ENCODE measurements at regions not wholly inside any gene's neighbourhood (a gene's known extent, or its start where the extent isn't known, plus 50 kb on each side); places are given as distances from the start of the nearest gene placed in this dataset.
"Not testable (repeated sequence)": the region's sequence is repeated elsewhere in the genome, so short reads cannot be mapped to it uniquely, and the experiment has no call there.

- DNase-seq (ENCODE audit: extremely low read depth, insufficient read length), result no peak
- Histone ChIP-seq H3K27me3 (replicated peaks; ENCODE audit: control insufficient read depth, insufficient read depth, low read length) (no peaks in the 10 kb centered on the region), H3K4me3 (replicated peaks; ENCODE audit: low read depth, low read length) (no peak overlapping the region), H3K36me3 (ENCODE audit: control insufficient read depth, insufficient read depth, low read length) (no peaks in the 10 kb centered on the region)
- TF ChIP-seq, protein P1, sequence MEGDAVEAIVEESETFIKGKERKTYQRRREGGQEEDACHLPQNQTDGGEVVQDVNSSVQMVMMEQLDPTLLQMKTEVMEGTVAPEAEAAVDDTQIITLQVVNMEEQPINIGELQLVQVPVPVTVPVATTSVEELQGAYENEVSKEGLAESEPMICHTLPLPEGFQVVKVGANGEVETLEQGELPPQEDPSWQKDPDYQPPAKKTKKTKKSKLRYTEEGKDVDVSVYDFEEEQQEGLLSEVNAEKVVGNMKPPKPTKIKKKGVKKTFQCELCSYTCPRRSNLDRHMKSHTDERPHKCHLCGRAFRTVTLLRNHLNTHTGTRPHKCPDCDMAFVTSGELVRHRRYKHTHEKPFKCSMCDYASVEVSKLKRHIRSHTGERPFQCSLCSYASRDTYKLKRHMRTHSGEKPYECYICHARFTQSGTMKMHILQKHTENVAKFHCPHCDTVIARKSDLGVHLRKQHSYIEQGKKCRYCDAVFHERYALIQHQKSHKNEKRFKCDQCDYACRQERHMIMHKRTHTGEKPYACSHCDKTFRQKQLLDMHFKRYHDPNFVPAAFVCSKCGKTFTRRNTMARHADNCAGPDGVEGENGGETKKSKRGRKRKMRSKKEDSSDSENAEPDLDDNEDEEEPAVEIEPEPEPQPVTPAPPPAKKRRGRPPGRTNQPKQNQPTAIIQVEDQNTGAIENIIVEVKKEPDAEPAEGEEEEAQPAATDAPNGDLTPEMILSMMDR (IDR thresholded peaks at IDR 0.05; ENCODE audit: insufficient read depth, low read length, poor library complexity, severe bottlenecking), result no peak
These were observed 297.2 kb downstream of the MED10 start for GRCh38 chr5:6080930-6081726.

DNA sequence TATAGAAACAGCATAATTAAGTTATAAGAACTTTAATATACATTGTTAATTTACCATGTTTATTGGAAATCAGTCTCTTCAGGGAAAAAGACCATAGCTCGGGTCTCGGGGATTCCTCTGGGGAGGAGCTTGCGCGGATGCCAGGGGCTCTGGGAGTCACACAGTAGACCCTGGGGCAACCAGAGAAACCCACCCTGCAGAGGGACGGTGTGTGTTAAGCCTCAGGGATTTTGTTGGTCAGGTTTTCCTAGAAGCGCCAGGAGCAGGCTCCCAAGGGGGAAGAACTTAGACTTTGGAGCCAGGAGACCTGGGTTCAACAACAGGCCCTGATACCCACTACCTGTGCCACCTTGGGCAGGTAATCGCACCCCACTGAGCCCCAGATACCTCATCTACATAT, 297.9 kb downstream of the MED10 start:
- H3K36me3 ChIP-seq (ENCODE audit: control insufficient read depth, insufficient read depth, low read length), result no peaks in the 10 kb centered on the region
- no peaks in the 10 kb centered on the region for H3K27me3 ChIP-seq (replicated peaks; ENCODE audit: control insufficient read depth, insufficient read depth, low read length)
- TF ChIP-seq, protein P1 (IDR thresholded peaks at IDR 0.05; ENCODE audit: insufficient read depth, low read length, poor library complexity, severe bottlenecking), result no peak
- H3K4me3 ChIP-seq (replicated peaks; ENCODE audit: low read depth, low read length), result no peak overlapping the region
- no peak for DNase-seq (ENCODE audit: extremely low read depth, insufficient read length)

GRCh38 chr5:6078881-6079280, 299.5 kb downstream of the MED10 start:
- Histone ChIP-seq H3K27me3 (replicated peaks; ENCODE audit: control insufficient read depth, insufficient read depth, low read length) (no peaks in the 10 kb centered on the region), H3K4me3 (replicated peaks; ENCODE audit: low read depth, low read length) (no peak overlapping the region), H3K36me3 (ENCODE audit: control insufficient read depth, insufficient read depth, low read length) (no peaks in the 10 kb centered on the region)
- DNase-seq (ENCODE audit: extremely low read depth, insufficient read length), result no peak
- TF ChIP-seq, protein P1 (IDR thresholded peaks at IDR 0.05; ENCODE audit: insufficient read depth, low read length, poor library complexity, severe bottlenecking), result no peak

DNA sequence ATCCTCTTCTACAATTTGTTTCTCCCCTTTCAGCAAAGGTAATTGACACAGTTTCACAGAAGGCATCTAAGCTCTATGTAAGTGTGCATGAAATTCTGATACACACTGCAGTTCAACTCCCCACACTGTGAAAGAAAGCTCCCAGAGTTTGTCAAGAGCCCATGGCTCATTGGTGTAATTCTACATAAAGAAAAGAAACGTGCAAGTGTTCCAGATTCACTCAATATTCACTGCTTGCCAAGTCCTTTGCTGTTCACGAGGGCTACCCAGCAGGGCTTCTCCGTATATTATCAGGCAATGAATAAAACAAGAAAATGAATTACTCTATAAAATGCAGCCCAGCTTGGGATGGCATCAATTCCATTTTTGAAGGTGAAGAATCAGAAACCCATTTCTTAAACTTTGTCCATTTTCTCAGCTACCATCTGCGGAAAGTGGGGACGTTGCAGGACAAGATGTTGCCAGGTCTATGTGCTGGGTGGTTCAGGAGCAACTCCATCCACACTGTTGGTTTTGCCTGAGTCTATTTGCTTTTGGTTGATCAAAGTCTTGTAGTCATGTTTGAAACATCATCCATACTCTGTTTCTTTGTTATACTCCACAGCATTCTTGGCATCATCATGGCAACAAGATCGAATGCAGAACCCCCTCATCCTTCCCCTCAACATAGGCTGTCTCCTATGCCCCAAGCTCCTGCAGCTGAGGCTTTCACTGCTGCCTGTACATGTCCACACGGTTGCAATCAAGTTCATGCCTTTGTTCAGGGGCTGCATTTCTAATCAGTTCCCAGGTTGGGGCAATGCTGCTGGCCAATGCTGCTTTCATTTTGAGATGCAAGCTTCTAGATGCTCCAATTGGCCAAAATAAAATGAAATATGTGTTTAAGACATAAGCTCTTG, 301.8 kb downstream of the MED10 start:
- H3K4me3 ChIP-seq (replicated peaks; ENCODE audit: low read depth, low read length), result no peak overlapping the region
- H3K36me3 ChIP-seq (ENCODE audit: control insufficient read depth, insufficient read depth, low read length), result no peaks in the 10 kb centered on the region
- no peak for DNase-seq (ENCODE audit: extremely low read depth, insufficient read length)
- no peaks in the 10 kb centered on the region for H3K27me3 ChIP-seq (replicated peaks; ENCODE audit: control insufficient read depth, insufficient read depth, low read length)
- TF ChIP-seq, protein P1 (IDR thresholded peaks at IDR 0.05; ENCODE audit: insufficient read depth, low read length, poor library complexity, severe bottlenecking), result no peak

- H3K36me3 ChIP-seq (ENCODE audit: control insufficient read depth, insufficient read depth, low read length); H3K27me3 ChIP-seq (replicated peaks; ENCODE audit: control insufficient read depth, insufficient read depth, low read length); DNase-seq (ENCODE audit: extremely low read depth, insufficient read length); H3K4me3 ChIP-seq (replicated peaks; ENCODE audit: low read depth, low read length): not testable (repeated sequence)
These were observed 305.9 kb downstream of the MED10 start for GRCh38 chr5:6072488-6072887.
